IPS DF 19.7 (cell line): ENCODE measurements at regions not wholly inside any gene's neighbourhood (a gene's known extent, or its start where the extent isn't known, plus 50 kb on each side); places are given as distances from the start of the nearest gene placed in this dataset.
"Not testable (repeated sequence)": the region's sequence is repeated elsewhere in the genome, so short reads cannot be mapped to it uniquely, and the experiment has no call there.

Source experiments
- DNase-seq: peaks from one replicate; pipeline ENCODE4 v3.0.0-alpha.2; 2013; ENCODE audit warnings: low read depth, low spot score

GRCh38 chr17:14560325-14560724 is 259.4 kb downstream of the HS3ST3B1 start:
- DNase-seq, result not testable (repeated sequence)

- no peak for DNase-seq
These were observed 258.6 kb downstream of the HS3ST3B1 start for GRCh38 chr17:14559264-14560119.

- no peak for DNase-seq
These were observed 256.6 kb downstream of the HS3ST3B1 start for GRCh38 chr17:14557480-14557879.

- peak; percentile 15 for DNase-seq
These were observed 253.0 kb downstream of the HS3ST3B1 start for GRCh38 chr17:14553847-14554246.

GRCh38 chr17:14552306-14552705 is 251.4 kb downstream of the HS3ST3B1 start:
- DNase-seq, result no peak

GRCh38 chr17:14547556-14547955 is 246.7 kb downstream of the HS3ST3B1 start:
- no peak for DNase-seq

GRCh38 chr17:14547016-14547415 is 246.1 kb downstream of the HS3ST3B1 start:
- DNase-seq, result no peak

GRCh38 chr17:14545156-14545906 is 244.4 kb downstream of the HS3ST3B1 start:
- DNase-seq, result no peak

- DNase-seq, result no peak
These were observed 240.8 kb downstream of the HS3ST3B1 start for GRCh38 chr17:14541714-14542113.

GRCh38 chr17:14539801-14540200 is 238.9 kb downstream of the HS3ST3B1 start:
- DNase-seq, result no peak

GRCh38 chr17:14532242-14532641 is 231.4 kb downstream of the HS3ST3B1 start:
- DNase-seq, result not testable (repeated sequence)

GRCh38 chr17:14525551-14526455 is 224.9 kb downstream of the HS3ST3B1 start:
- peak; percentile 70 for DNase-seq

- DNase-seq, result no peak
These were observed 222.0 kb downstream of the HS3ST3B1 start for GRCh38 chr17:14522795-14523387.

GRCh38 chr17:14518919-14519318 is 218.0 kb downstream of the HS3ST3B1 start:
- DNase-seq, result not testable (repeated sequence)

GRCh38 chr17:14514973-14515372 is 214.1 kb downstream of the HS3ST3B1 start:
- DNase-seq, result no peak

- DNase-seq, result peak; percentile 52
These were observed 213.0 kb downstream of the HS3ST3B1 start for GRCh38 chr17:14513835-14514234.

- no peak for DNase-seq
These were observed 209.3 kb downstream of the HS3ST3B1 start for GRCh38 chr17:14510136-14510535.

GRCh38 chr17:14508156-14508555 is 207.3 kb downstream of the HS3ST3B1 start:
- no peak for DNase-seq

- no peak for DNase-seq
These were observed 205.5 kb downstream of the HS3ST3B1 start for GRCh38 chr17:14506364-14506763.

- no peak for DNase-seq
These were observed 204.7 kb downstream of the HS3ST3B1 start for GRCh38 chr17:14505606-14506005.

- no peak for DNase-seq
These were observed 199.1 kb downstream of the HS3ST3B1 start for GRCh38 chr17:14499976-14500375.
